GM12891 (cell line): ENCODE measurements at regions not wholly inside any gene's neighbourhood (a gene's known extent, or its start where the extent isn't known, plus 50 kb on each side); places are given as distances from the start of the nearest gene placed in this dataset.

ENCODE experiments used
- POLR2A ChIP-seq: IDR thresholded peaks from 2 replicates; pipeline ENCODE4 v1.6.1; 2011; ENCODE audit warnings: low read depth, low read length, control low read depth
- POLR2AphosphoS5 ChIP-seq: IDR thresholded peaks from 2 replicates; pipeline ENCODE4 v1.6.1; 2011; ENCODE audit warnings: low read depth, low read length, control low read depth
- SPI1 ChIP-seq: IDR thresholded peaks from 2 replicates; pipeline ENCODE4 v1.6.1; 2011; ENCODE audit warnings: low read depth, low read length, control low read depth
- TAF1 ChIP-seq: IDR thresholded peaks from 2 replicates; pipeline ENCODE4 v1.6.1; 2011; ENCODE audit warnings: low read depth, low read length, control low read depth

- no peak for TF ChIP-seq POLR2A
- TF ChIP-seq POLR2AphosphoS5: no peak
- no peak for TF ChIP-seq TAF1
- no peak for TF ChIP-seq SPI1
Measured at GRCh38 chr1:186574926-186575325, 105.3 kb downstream of the PTGS2 start.
